Vagina (tissue), 2 donors: ENCODE measurements at regions not wholly inside any gene's neighbourhood (a gene's known extent, or its start where the extent isn't known, plus 50 kb on each side); places are given as distances from the start of the nearest gene placed in this dataset.

ENCODE experiments used
- CTCF ChIP-seq, 3 experiments: fragments of 450-650 bp in 2 of 3; fragments of 200-600 bp in 1 of 3; sonication (generic) in 1 of 3; IDR thresholded peaks; one replicate each; pipeline ENCODE4 v1.5.1; 2017 to 2019; ENCODE audit warnings: antibody characterized with exemption in 3 of 3, mild to moderate bottlenecking in 2 of 3, moderate library complexity in 2 of 3
- POLR2A ChIP-seq, 2 donors: fragments of 450-650 bp; IDR thresholded peaks; one replicate each; pipeline ENCODE4 v1.6.1; 2017; ENCODE audit warnings: antibody characterized with exemption in 2 of 2, mild to moderate bottlenecking in 2 of 2, moderate library complexity in 2 of 2
- POLR2AphosphoS5 ChIP-seq, 2 donors: sonication (generic); formaldehyde crosslinking; IDR thresholded peaks; one replicate each; pipeline ENCODE4 v1.9.0; 2017; ENCODE audit warnings: antibody characterized with exemption in 2 of 2, mild to moderate bottlenecking in 2 of 2, low read depth in 1 of 2; ENCODE audit not compliant: insufficient read depth in 1 of 2

- no peak for TF ChIP-seq CTCF (IDR thresholded peaks at IDR 0.05)
- no peak for TF ChIP-seq POLR2AphosphoS5 (IDR thresholded peaks at IDR 0.05; ENCODE audit: insufficient read depth in 1 of 2, low read depth in 1 of 2)
- TF ChIP-seq POLR2A (IDR thresholded peaks at IDR 0.05): no peak
Observed at GRCh38 chr6:4636191-4636880, 139.9 kb upstream of the CDYL start.
